ENCODE measurements at regions not wholly inside any gene's neighbourhood (a gene's known extent, or its start where the extent isn't known, plus 50 kb on each side); places are given as distances from the start of the nearest gene placed in this dataset.

DNA sequence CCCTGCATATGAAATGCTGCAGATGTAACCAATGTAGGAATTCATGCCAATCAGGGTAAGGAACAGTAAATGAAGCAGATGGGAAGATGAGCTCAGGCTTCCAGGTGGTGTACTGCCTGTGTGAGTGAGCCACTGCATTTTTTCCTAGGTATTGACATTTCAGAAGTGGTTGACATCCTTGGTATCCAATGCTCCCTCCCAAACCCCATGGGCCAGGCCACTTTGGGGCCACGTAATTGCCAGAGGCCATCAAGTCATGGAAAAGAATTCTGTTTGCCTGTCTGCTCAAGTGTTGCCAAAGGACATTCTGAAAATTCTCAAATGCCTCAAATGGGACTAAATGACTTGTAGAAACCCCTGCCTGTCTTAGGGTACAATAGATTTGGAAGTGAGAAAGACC, 384.6 kb downstream of the GATA3 start:
- TF ChIP-seq, protein P1, sequence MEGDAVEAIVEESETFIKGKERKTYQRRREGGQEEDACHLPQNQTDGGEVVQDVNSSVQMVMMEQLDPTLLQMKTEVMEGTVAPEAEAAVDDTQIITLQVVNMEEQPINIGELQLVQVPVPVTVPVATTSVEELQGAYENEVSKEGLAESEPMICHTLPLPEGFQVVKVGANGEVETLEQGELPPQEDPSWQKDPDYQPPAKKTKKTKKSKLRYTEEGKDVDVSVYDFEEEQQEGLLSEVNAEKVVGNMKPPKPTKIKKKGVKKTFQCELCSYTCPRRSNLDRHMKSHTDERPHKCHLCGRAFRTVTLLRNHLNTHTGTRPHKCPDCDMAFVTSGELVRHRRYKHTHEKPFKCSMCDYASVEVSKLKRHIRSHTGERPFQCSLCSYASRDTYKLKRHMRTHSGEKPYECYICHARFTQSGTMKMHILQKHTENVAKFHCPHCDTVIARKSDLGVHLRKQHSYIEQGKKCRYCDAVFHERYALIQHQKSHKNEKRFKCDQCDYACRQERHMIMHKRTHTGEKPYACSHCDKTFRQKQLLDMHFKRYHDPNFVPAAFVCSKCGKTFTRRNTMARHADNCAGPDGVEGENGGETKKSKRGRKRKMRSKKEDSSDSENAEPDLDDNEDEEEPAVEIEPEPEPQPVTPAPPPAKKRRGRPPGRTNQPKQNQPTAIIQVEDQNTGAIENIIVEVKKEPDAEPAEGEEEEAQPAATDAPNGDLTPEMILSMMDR (conservative IDR thresholded peaks at IDR 0.05; ENCODE audit: low read depth, low read length), result no peak
- TF ChIP-seq RAD21 (IDR thresholded peaks at IDR 0.05; ENCODE audit: low read length) (no peak), SMC3 (IDR thresholded peaks at IDR 0.05; ENCODE audit: low read depth, low read length) (no peak), FOS (IDR thresholded peaks at IDR 0.05; ENCODE audit: low read depth, low read length) (no peak), POLR2A (IDR thresholded peaks at IDR 0.05; ENCODE audit: low read depth, low read length) (no peak), CEBPB (IDR thresholded peaks at IDR 0.05; ENCODE audit: low read depth, low read length) (no peak), MXI1 (IDR thresholded peaks at IDR 0.05; ENCODE audit: borderline replicate concordance, low read depth, low read length) (no peak), RCOR1 (IDR thresholded peaks at IDR 0.05; ENCODE audit: insufficient replicate concordance, low read length) (no peak), MAZ (IDR thresholded peaks at IDR 0.05; ENCODE audit: borderline replicate concordance, low read depth, low read length) (no peak), RFX5 (IDR thresholded peaks at IDR 0.05; ENCODE audit: low read depth, low read length) (no peak), BHLHE40 (IDR thresholded peaks at IDR 0.05; ENCODE audit: low read depth, low read length) (no peak), CHD1 (IDR thresholded peaks at IDR 0.05; ENCODE audit: low read depth, low read length) (no peak)
- TF ChIP-seq, protein P2, sequence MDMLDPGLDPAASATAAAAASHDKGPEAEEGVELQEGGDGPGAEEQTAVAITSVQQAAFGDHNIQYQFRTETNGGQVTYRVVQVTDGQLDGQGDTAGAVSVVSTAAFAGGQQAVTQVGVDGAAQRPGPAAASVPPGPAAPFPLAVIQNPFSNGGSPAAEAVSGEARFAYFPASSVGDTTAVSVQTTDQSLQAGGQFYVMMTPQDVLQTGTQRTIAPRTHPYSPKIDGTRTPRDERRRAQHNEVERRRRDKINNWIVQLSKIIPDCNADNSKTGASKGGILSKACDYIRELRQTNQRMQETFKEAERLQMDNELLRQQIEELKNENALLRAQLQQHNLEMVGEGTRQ (IDR thresholded peaks at IDR 0.05; ENCODE audit: low read depth, low read length), result no peak

Data from IMR-90 (cell line).